Astrocyte of the hippocampus (primary cell): ENCODE measurements at regions not wholly inside any gene's neighbourhood (a gene's known extent, or its start where the extent isn't known, plus 50 kb on each side); places are given as distances from the start of the nearest gene placed in this dataset.

Experiments used
- DNase-seq: peaks from one replicate; pipeline ENCODE4 v3.0.0; 2011; ENCODE audit warnings: low read depth, low spot score

DNA sequence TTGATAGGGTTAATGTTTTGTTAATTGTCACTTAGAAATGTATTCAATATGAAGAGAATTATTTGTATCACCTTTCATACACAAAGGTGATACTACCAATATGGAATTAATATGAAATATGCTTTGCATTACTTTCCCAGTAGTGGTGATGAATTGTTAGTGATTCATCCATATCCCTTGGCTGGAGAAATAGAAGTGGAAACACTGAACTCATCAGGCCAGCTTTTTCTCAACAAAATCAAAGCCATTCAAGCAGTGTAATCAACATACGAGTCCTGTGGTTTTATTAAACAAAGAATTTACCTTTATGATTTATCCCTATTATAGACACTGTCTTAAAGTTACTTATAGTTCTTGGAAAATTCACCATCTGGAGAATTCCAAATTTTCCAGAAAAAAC, 264.0 kb upstream of the MEF2C start:
- no peak for DNase-seq

- no peak for DNase-seq
Measured at GRCh38 chr5:89137148-89137547, 254.2 kb upstream of the MEF2C start.

DNA sequence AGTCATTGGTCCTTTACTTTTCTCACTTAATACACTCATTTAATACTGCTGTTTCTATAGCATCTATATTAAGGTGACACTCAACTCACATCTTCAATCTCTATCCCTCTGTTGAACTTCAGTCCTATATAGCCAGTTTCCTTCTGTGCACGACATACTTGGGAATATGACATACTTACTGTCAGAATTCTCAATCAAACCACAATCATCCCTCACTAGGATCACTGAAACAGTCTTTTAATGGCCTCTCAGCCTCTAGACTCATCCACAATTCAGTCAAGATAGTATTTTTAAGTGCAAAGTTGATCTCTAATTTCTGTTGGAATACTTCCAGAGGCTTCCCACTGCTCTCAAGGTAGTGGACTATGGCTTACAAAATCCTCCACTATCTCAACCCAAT, 251.0 kb upstream of the MEF2C start:
- no peak for DNase-seq

- DNase-seq, result no peak
Measured at GRCh38 chr5:89133129-89133528, 250.1 kb upstream of the MEF2C start.

DNA sequence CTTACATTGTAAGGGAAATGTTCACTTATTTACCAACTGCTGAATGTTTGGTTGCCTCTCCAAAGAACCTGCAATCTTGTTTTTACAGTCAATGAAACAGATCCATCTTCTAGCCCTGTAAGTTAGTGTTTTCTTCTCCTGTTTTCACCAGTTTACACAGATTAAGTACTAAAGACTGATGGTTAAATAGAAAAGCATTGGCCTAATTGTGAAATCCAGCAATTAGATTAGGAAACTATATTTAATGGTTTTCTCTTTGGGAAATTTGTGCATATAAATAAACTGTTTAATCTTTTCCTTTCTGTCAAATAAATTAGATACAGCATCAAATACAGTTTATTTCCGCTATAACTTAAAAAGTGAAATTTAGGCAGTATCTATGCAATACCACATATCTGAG, 247.9 kb upstream of the MEF2C start:
- no peak for DNase-seq

DNA sequence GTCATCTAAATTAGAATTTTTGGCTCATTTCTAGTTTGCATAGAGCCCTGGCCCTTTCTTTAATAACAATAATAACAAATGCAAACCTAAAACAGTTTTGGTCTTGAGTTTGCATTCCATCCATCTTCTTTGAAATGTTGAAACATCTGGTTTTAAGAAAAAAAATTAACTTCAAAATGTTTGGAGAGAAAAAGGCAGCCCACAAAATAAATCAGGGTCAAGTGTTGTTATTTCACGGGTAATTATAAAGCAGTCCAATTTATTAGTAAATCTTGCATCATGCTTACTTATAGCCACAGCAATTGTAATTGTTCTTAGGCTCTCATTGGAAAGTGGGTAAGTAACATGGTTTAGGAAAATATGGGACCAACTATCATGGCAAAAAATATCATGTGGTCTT, 247.0 kb upstream of the MEF2C start:
- DNase-seq, result no peak

DNA sequence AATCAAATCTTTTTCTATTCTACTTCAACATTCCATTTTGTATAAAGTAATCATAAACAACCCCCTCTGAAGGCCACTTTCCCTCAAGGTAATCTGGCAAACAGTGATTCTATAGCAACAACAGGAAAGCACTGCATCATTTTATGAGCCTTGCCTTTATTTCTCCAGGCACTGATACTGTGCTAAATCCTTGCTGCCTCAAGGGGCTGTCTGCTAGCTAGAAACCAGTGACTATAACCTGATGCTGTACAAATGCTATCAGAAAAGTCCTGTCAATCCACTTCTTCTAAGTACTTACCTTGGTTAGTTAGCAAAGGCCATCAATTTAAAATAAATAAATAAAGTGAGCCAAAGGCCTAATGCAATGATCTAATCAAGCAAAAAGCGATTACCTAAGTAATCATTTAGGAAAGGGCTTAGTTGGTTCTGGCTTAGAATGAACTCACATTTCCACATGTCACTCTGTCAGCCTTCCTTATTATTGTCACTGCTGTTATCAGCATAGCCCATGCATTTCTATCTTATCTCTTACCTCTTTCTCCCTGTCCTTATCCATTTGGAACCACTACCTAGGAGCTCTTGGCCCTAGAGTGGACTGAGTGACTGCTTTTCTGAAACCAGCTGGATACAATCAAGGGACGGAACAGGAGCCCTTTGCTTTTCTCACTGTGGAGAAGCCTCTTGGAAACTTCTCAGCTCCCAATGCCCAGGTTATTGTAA, 246.1 kb upstream of the MEF2C start:
- no peak for DNase-seq

DNA sequence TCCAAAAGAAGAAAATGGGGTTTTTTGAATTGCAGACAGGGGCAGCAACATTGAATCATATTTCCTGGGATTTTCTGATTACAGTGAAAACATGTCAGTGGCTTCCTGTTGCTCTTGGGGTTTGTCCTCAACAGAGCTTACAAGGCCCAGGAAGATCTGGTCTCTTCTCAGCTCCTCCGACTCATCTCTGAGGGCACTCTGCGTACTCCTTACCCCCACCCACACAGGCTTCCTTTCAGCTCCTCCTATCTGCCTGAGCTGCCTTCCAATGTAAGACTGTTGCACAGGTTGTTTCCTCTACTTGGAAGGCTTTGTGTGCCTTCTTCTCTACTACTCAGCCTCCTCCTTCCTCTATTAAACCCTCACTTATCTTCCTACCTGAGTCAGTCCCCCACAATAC, 245.1 kb upstream of the MEF2C start:
- no peak for DNase-seq

- DNase-seq, result no peak
Measured at GRCh38 chr5:89127191-89127590, 244.2 kb upstream of the MEF2C start.

DNA sequence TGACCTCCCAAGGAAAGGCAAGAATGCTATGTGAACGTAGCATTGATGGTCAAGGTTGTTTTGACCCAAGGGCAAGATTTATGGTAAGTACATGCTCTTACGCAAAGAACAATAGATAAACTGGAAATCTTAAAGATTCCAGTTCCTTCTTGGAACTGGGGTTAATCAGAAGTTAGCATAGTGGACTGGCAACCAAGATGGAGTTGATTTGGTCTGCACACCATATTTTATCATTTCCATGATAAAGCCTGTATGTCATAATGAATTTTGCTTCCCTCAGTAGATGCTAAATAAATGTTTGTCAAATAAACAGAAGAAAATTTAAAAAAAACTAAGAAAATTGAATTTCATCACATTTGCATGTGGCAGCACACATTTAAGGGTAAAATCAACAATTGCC, 242.4 kb upstream of the MEF2C start:
- no peak for DNase-seq

DNA sequence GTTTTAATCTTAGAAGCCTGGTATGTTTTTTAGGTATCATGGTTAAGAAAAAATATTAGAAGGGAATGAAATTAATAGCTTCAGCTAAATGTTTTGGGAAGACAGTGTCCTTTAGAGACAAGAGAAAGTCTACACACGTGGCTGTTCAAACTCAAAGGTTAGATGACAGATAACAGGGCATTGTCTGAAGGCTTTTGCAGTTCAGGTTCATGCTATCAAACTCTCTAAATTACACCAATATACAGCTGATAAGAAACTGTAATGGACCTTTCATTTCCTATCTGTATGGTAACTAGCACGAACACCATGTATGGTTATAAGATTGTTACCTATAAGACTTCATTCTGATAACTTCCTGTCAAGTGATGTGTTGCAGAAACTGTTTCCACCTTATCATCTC, 240.6 kb upstream of the MEF2C start:
- no peak for DNase-seq

- no peak for DNase-seq
Measured at GRCh38 chr5:89120719-89121118, 237.7 kb upstream of the MEF2C start.

DNA sequence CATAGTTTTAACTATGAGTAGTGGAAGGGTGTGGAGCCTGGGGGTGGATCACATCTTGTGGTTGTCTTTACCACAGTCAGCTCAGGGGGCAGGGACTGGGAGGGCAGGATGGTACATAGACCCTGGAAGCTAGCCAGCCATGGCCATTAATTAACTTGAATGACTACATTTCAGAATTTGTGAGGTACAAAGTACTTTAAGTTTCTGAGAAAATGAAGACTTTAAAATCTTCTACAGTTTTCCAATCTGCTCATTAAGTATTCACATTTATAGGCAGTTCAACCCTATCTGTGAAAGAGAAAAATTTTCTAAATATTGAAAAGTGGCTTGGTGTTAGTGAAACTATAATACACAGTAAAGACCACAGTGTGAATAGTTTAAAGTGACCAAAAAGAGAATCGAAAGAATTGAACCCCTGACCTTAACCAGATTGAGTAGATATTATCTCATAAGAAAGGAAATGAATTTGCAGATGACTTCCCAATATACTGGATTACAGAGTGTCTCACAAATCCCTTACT, 234.2 kb upstream of the MEF2C start:
- DNase-seq, result peak; percentile 39

GRCh38 chr5:89110916-89111646, 228.1 kb upstream of the MEF2C start:
- peak; percentile 7 for DNase-seq

GRCh38 chr5:89106480-89106879, 223.5 kb upstream of the MEF2C start:
- no peak for DNase-seq

DNA sequence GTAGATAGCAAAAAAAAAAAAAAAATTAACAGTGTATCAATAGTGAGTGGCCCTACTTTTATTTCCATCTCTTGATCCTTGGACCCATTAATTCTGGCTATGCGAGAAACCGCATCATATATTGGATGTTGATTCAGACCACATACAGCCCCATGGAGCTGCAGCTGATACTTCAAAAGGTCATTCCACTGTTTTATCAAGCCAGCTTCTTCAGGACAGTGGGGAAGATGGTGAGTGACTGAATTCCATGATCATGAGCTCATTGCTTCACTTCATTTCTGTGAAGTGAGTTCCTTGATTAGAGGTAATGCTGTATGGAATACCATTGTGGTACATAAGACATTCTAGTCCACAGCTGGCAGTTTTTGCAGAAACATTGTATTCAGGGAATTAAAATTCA, 222.9 kb upstream of the MEF2C start:
- no peak for DNase-seq

- DNase-seq, result peak; percentile 38
Measured at GRCh38 chr5:89105171-89105695, 222.2 kb upstream of the MEF2C start.

DNA sequence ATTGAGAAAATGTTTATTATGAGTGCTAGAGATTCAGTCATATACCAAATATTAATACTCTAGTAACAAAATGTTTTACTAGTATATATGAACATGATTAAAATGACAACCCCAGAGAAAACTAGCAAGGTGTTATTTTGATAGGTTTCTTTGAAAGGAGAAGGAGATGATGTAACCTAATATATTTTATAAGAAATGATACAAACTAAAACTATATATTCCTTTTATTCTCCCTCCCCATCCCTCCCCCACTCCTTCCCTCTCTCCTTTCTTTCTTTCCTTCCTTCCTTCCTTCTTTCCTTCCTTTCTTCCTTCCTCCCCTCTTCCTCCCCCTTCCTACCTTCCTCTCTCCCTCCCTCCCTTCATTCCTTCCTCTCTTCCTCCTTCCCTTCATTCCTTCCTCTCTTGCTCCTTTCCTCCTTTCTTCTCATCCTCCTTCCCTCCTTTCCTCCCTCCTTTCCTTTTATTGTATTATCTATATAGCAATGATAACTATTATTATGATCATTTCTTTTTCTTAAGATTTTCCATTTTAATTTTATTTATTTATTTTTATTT, 215.3 kb upstream of the MEF2C start:
- no peak for DNase-seq

DNA sequence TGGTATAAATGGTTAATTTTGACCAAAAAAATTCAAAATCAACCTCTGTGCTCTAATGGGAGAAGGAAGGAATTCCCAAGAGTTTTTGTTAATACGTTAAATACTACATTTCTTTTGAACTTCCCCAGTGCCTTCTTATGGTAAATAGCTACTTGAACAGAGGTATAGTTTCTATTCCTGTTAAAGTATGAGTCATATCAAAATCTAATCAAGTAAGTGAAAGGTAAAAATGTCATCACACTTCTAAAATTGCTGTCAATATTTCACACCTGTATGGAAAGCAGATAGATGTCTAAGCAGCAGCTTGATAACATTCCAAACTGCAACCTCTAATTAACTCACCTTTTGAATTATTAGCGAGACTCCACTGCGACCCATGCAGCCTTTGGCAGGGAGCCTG, 214.1 kb upstream of the MEF2C start:
- DNase-seq, result no peak

DNA sequence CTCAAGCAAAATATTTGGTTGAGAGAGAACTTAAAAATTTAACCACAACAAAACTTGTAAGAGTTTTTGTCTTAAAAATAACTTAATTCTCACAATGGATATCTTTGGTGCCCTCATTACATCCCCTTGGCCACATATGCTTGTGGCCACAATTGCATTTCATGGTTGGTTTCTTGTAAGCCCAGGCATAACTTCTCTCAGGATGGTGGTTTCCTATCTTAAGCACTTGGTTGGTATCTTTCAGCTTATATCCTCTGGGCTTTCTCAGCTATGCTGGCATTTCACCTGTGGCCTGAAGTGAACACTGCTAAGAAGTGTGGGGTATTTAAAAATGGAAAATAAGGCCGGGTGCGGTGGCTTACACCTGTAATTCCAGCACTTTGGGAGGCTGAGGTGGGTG, 212.4 kb upstream of the MEF2C start:
- no peak for DNase-seq

DNA sequence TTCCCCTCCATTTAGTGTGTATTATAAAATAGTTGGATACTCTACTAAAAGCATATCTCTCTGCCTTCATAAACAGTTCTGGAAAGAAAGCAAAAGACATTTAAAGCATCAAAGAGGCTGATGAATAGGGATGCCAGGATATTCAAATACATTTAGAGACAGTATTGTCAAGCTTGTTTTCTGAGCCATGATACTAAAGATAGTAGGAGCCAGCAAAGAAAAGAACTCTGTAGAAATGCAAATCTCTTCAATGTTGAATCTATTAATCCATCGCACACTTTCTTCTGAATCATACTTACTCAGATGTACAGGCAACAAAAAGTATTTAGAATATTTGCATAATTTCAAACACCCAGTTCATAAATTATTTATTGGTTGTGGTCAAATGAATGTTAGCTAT, 207.1 kb upstream of the MEF2C start:
- no peak for DNase-seq

GRCh38 chr5:89087551-89088318, 204.8 kb upstream of the MEF2C start:
- DNase-seq, result peak; percentile 16
